Stimulated activated CD8-positive, alpha-beta memory T cell treated with anti-CD3 and anti-CD28 coated beads, Interleukin-15, amount 100 ng/mL, for 1 hour (primary cell): ENCODE measurements at regions not wholly inside any gene's neighbourhood (a gene's known extent, or its start where the extent isn't known, plus 50 kb on each side); places are given as distances from the start of the nearest gene placed in this dataset.

Experiments
- DNase-seq: peaks from one replicate; pipeline ENCODE4 v3.0.0-alpha.2; 2020; ENCODE audit warnings: low read depth

DNA sequence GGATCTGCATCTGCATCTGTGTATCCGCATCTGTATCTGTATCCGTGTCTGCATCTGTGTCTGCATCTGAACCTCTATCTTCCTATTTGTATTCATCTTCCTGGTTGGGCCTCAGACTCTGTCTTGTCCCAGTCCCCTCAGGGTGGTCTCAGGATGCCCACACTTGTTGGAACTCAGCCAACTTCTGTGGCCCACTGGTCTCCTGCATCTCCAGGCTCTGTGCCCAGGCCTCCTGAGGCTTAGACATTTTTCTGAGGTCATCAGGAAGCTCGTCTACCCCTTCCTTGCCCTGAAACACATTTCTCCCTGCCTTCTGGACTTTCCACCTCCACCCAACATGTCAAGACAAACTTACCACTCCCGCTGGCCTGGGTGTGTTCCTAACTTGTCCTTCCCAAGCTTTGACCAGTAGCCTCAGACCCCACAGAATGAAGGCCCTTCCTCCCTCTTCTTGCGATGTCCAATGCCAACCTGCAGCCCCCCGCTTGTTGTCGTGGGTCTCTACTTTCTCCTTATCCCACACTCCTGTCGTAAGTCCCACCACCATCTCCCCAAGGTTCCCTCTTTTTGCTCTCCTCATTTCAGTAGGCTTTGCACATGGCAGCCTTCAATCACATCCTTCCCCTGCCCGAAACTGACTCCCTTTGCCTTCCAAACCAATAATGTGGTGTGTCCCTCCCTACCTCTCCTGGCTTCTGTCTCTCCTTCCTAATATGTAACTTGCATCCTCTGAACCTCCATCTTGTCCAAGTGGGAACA lies 176.5 kb downstream of the DLL1 start:
- no peak for DNase-seq

DNA sequence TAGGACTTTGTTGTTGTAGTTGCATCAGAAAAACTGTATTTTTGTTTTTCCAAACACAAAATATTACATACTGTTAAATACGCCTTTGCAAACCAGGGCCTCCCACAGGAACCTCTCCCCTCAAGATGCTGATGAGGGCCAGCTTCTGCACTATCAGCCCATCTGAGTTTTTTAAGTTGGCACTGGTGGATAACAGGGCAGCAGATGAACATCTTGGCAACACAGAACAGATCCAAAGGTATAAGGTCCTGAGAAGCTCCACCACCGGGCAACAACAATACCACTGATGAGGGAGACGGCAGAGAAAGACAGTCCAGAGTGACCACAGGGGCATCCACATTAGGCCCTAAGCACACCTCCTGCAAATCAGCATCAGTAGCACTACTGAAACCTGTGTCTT lies 177.7 kb downstream of the DLL1 start:
- no peak for DNase-seq

DNA sequence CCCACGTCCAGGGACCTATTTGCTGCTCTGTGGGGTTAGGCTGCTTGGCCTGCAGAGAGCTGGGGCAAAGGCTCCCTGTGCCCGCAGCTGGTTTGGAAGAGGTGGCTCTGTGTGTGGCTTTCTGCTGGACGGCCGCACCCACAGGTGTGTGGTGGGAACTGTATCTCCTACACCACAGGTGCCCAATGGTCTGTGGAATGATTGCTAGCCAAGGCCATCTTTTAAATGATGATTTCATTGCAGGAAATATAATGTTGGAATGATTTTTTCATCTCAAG lies 178.4 kb downstream of the DLL1 start:
- no peak for DNase-seq

DNA sequence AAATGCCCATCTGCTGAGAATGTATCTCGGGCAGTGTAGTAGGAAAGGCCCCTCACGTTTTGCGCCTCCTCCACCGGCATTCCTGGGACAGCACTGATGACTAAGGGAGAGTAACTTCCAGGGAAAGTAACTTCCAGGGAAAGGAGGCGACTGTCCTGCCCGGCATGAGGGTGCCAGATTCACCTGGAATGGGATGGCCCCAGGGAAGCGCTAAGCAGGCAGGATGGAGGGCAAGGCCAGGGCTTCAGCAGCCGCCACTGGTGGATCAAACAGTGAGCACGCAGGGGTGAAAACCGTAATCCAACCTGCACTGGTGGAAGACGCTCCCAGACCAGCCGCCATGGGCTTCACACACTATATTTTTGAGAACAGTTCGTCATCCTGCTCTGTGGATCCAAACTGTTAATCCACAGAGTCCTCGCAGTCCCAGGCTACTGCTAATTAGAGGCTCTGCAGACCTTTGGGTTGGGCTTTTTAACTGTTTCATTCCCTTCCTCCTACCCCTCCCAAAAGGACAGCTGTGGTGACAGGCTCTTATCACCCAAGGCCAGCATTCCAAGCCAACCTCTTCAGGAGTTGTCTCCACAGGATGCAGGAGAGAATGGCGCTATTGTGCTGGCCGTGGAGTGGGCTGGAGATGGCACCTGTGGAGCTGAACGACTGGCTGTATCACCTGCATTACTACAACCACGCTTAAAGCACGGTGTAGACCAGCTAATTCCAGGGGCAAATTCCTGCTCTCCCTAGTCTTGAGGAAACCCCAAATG lies 178.9 kb downstream of the DLL1 start:
- DNase-seq, result no peak

DNA sequence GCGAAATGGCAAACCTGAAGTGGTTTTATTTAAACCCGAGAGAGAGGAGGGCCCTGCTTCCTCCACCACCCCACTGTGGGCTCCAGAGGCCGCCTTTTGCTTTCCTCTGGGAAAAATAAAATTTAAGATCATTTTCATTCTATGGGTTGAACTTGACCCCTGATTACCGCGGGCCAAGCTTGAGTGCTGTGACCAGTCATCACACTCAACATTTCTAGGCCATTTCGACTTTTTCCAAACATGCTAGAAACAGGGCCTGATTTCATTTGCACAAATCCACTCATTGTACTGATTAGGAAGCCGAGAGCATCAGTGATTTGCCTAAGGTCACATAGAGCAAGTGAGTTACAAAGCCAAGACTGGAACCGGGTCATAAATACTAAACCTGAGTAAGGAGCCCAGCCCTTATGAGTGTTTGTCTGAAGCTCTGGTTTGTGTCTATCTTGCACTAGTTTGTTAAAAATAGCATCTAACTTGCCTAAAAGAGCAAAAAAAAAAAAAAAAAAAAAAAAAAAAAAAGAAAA lies 179.7 kb downstream of the DLL1 start:
- DNase-seq, result no peak

DNA sequence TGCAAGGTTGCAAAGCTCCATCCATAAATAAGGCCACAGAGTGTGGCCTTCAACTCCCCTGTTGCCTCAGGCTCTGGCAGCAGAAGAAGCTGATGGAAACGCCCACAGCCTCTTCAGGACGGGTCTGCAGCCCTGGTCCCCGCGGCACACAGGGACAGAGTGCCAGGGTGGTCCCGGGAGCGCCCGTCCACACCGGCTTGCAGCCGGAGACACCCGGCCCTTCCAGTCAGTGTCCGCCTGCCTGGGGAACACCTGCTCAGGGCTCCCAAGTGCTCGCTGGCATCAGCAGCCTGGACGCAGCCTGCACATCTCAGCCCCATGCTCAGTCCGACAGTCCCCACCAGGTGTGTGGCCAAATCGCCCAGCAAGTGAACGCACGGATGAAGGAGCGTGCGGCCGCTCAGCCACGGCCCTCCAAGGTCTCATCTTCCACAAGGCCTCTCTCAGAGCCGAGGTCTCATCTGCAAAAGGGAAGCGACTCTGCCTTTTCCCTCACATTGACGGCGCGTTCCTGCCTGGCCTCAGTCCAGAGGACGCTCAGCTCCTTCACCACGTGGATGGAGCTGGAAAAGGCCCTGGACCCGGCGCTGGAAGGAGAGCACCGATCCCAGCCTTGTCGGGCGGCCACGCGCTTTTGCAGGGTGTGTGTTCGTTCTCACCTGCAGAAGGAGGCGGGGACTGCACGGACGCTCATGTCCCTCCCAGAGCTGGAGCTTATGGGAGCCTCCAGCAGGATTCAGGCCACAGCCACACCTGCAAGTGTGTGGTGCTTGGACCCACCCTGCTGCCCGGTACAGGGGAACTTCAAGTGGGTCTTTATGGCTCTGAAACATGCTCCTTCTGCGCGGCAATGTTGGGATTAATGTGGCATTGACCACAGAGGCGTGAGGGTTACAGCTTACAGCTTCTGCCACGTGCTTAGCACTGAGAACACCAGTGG lies 180.4 kb downstream of the DLL1 start:
- no peak for DNase-seq

DNA sequence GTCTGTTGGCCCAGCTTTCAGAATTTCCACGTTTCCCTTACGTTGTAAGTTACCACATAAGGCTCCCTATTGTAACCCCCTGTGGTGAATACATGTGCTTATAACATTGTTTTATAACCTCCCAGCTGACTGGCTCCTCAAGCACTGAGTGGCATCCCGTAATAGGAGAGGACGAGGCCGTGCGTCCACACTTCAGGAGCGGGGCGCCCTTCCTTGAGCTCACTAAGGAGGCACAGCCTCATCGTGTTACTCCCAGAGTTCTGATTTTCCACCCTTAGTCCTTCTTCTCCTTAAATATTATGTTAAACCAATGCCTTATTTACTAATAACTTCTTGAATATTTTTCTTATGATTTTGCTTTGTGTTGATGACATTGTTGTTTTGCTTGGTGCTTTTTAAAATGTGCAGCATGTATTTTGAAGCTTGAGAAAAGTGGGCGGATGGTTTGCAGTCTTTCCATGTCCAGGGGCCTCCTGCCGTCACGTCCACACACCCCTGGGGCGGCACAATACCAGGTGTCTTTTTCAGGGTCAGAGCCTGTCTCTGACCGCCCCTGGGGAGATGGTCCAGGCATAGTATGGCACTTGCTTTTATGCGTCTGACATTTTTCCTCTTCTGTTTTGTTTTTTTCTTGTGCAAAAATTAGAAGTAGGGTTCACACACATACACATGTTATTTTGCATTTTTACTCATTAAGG lies 181.8 kb downstream of the DLL1 start:
- no peak for DNase-seq

DNA sequence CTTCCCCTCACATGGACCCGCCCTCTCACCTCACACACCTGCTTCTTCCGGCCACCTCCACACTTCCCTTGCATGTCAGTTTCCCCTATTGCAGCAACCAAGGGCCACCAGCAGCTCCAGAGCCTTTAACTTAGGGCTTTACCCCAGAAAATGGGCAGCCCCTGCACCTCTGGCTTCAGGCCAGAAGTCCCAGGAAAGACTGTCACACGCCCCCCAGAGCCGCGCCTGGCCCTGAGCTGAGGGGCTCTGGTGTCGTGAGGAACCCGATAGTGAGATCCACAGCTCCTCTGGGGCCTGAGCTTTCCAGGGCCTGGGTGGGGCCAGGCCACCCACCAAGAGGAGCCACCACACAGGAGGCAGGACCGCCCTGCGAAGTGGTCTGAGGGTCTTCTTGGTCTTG lies 182.4 kb downstream of the DLL1 start:
- no peak for DNase-seq

DNA sequence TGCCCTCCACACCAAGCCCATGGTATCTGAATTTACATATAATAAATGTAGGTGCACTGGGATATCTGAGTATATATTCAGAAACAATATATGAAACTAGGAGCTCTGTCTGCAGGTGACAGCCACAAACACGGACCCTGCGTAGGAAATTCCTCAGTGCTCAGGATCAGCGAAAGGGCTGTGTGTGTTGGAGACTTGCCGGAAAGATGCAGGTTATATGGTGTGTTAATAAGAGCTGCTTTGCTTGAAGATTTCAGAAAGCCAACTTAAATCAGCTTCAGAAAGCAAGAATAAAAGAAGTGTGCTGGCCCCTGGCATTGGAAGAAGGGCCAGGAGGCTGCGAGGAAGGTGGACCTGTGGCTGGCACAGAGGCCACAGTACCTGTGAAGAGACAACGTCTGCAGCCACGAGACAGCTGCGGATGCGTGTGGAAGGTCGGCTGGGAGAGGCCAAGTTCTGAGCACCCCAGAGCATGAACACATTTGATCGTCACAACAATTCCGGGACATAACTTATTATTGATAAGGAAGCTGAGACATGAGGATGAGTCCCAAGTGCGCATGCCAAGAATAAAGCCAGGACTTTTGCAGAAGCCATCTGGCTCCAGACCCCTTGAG lies 183.2 kb downstream of the DLL1 start:
- no peak for DNase-seq

DNA sequence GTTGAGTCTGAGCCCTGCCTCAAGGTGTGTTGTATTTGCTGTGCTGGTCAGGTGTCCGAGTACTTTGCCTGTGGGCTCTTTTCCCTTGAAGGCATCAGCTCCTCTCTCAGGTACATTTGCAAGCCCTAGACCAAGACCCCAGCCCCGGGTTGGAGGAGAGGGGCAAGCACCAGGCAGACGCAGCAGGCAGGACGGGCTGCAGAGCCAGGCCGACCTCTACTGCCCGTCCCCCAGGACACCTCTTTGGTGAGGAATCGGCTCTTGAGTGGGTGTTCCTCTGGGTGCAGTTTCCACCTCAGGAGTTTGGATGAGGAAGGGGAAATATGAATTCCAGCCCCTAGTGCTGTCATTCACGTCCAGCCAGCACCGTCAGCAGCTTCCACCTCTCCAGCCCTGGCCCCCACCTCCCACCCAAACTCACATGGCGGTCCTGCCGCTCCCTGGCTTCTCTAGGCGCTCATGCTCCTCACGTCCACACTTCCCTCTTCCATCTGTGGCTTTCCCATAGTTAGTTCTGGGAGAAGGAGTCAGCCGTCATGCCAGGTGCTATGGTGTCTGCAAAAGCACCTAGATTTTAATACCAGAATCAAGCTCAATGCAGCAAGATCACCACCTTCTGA lies 183.9 kb downstream of the DLL1 start:
- no peak for DNase-seq

DNA sequence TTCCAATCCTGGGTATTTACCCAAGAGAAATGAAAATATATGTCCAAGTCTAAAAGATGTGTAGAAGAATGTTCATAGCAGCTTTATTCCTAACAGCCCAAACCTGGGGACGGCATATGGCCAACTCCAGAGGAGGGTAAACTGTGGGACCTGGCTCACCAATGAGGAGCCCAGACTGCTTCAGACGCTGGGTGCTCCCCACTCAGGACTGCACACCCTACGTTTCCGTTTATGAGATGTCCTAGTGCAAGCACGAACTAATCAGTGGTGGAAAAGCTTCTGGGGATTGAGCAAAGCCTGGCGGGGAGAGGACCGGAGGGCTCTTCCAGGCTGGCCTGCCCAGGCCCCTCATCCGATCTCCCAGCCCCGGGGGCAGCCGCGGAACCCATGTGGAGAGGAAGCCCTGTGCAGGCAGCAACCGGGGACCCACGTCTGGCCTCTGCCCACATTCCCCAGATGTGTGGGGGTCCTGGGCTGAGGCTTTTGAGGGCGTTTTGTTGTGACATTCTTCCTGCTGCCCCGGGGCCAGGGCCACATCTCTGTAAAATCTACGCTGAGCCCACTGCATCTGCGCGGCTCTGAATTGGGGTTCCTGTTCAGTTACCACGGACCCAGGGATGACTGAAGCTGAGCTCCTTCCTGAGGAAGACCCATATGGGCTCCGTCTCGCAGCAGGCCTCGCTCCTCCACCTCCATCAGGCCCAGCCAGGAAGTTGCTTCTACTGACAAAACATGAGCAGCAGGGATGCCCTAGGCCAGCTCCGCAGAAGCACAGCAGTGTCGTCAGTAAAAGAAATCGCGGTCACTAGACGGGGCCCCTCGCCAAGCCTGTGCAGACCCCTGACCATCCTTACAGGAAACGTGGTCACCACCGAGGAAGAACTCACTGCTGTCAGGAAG lies 188.0 kb downstream of the DLL1 start:
- no peak for DNase-seq

DNA sequence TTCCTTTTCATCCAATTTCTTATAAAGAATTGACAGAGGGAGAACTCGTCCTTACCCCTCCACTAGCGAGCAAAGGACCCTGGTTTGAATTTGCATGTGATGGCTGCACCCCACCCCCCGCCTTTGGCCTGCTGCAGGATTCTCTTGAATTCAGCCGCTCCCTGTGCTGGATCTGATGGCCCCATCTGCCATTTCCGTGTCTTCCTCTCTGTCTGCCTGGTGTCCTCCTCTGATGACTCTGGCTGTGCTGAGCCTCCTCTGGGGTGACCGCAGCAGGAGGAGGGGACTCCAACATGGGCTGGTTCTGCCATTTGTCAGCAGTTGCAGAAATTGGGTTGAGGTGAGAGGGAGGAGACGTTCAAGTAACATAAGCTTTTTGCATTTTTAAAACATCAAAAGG lies 188.8 kb downstream of the DLL1 start:
- DNase-seq, result no peak

DNA sequence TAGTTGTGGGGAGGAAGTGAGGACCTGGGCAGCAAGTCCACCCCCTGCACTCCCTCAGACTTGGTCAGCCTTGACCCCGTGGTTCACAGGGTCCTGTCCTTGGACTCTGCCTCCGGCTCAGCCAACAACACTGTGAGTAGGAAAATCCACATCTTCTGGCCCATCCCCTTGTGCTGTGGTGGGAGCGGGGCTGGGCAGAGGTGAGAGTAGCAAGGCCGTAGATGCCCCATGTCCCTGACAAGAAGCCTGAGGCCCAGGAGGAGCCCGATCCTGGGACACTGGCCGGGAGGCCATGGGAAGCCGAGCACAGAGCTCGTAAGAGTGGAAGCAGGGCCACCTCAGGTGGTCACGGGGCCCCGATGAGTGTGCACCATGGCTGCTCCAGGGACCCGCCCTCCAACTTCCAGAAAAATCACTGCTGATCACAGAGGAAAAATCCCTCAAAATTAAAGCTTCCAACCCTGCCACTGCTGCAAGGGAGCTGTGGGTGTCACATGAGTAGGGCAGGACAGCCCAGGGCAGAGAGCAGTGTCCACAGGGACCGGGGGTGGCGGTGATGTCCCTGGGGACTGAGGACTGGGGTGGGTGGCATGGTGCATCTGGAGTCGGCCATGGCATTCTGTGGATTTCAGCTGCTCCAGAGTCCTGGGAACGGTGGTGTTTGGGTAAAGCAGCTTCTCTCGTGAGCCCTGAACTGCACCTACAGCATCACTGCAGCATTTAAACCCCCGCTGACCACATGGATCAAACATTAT lies 189.4 kb downstream of the DLL1 start:
- DNase-seq, result no peak

DNA sequence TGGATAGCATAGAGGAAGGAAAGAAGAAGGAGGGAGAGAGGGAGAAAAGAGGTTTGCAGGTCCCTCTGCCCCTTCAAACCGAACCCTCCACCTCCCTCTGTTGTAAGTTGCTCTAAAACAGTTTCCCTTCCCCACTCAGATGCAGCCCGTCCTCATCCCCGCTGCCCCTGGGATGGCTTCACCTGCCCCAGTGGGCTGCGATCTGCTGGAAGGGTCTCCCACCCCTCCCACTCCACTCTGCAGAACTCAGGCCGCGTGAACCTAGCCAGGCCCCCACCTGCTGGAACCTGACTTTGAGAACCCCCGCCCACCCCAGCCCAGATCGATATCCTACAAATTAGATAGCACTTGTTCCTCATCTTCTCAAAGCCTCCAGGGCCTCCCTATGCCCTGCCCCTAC lies 190.8 kb downstream of the DLL1 start:
- no peak for DNase-seq

DNA sequence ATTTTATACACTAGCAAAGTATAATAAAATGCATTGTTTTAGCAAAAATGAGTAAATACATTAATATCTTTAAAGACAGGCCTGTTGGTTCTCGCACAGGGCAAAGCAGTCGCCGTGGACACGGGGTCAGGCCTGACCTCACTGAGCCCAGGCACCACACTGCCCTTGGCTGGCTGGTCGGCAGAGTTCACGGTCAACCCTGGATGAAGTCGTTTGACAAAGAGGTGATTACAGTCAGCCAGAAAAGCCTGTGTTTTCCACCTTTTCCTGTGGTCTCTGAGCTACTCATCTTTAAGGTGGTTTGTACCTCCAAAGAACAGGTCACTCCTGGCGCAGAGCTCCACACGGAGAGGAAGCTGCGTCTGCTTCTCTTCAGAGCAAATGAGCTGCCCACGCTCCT lies 191.5 kb downstream of the DLL1 start:
- DNase-seq, result no peak

DNA sequence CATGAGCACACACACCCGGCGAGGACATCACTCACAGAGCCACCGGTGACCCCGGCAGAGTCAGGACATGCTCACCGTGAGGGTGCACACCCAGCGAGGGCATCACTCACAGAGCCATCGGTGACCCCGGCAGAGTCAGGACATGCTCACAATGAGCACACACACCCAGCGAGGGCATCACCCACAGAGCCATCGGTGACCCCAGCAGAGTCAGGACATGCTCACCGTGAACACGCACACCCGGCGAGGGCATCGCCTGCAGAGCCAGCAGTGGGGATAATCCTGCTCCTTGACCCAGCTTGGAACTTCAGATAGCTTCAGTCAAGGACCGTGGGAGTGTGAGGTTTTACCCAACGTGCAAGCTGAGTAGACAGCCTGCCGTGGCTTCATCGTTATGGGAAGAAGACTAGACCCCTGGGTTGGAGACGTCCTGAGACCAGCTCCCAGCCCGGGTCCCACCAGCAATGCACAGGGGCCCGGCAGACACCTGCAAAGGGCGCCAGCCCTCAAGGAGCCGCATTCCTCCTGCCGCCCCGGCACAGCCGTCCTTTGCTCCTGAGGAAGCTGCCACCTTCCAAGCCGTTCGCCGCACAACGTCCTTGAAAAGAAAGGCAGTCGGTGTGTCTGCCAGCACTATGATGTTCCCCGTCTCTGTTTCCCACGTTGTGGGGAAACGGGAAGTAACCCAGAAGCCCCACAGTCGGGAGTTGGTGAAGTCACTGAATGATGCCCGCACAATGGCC lies 192.3 kb downstream of the DLL1 start:
- no peak for DNase-seq

DNA sequence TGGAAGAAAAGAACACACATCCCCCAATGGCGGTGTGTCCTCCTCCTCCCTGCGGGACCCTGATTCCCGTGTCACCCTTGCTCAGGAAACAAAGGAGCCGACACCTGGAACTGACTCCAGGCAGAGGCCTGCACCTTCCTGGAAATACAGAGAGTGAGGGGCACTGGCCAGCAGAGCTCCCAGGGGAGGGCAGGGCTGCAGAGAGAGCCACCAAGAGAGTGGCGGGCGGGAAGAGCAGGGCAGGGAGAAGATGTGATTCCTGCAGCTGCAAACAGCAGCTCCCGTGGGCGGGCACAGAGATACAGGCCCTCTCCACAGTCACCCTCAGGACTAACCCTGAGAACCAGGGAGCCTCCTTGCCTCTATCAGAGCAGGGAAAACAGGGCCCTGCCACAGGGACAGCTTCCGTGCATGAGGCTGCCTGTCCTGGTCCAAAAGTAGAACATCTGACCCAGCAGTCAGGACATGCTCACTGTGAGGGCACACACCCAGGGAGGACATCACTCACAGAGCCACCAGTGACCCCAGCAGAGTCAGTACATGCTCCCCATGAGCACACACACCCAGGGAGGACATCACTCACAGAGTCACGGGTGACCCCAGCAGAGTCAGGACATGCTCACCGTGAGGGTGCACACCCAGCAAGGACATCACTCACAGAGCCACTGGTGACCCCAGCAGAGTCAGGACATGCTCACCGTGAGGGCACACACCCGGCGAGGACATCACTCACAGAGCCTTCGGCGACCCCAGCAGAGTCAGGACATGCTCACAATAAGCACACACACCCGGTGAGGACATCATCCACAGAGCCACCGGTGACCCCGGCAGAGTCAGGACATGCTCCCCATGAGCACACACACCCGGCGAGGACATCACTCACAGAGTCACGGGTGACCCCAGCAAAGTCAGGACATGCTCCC lies 193.1 kb downstream of the DLL1 start:
- DNase-seq, result no peak
